ENCODE measurements at regions not wholly inside any gene's neighbourhood (a gene's known extent, or its start where the extent isn't known, plus 50 kb on each side); places are given as distances from the start of the nearest gene placed in this dataset.
A peak's percentile ranks its signal among the peaks of the same experiment; 100 is the strongest.

- H3K4me3 ChIP-seq (replicated peaks; ENCODE audit: low read depth, low read length), result no peak overlapping the region
- TF ChIP-seq, protein P1, sequence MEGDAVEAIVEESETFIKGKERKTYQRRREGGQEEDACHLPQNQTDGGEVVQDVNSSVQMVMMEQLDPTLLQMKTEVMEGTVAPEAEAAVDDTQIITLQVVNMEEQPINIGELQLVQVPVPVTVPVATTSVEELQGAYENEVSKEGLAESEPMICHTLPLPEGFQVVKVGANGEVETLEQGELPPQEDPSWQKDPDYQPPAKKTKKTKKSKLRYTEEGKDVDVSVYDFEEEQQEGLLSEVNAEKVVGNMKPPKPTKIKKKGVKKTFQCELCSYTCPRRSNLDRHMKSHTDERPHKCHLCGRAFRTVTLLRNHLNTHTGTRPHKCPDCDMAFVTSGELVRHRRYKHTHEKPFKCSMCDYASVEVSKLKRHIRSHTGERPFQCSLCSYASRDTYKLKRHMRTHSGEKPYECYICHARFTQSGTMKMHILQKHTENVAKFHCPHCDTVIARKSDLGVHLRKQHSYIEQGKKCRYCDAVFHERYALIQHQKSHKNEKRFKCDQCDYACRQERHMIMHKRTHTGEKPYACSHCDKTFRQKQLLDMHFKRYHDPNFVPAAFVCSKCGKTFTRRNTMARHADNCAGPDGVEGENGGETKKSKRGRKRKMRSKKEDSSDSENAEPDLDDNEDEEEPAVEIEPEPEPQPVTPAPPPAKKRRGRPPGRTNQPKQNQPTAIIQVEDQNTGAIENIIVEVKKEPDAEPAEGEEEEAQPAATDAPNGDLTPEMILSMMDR (IDR thresholded peaks at IDR 0.05; ENCODE audit: low read length, missing control alignments), result no peak
- no peak for DNase-seq (ENCODE audit: low read depth)
Observed at GRCh38 chr10:9823268-9823930, 1194.3 kb upstream of the CELF2 start.

- no peak overlapping the region for H3K4me3 ChIP-seq (replicated peaks; ENCODE audit: low read depth, low read length)
- TF ChIP-seq, protein P1 (IDR thresholded peaks at IDR 0.05; ENCODE audit: low read length, missing control alignments), result no peak
- no peak for DNase-seq (ENCODE audit: low read depth)
Observed at GRCh38 chr10:9824631-9825071, 1193.0 kb upstream of the CELF2 start.

GRCh38 chr10:9825491-9826018, 1192.1 kb upstream of the CELF2 start:
- H3K4me3 ChIP-seq (replicated peaks; ENCODE audit: low read depth, low read length), result no peak overlapping the region
- TF ChIP-seq, protein P1 (IDR thresholded peaks at IDR 0.05; ENCODE audit: low read length, missing control alignments), result no peak
- peak; percentile 43 for DNase-seq (ENCODE audit: low read depth)

DNA sequence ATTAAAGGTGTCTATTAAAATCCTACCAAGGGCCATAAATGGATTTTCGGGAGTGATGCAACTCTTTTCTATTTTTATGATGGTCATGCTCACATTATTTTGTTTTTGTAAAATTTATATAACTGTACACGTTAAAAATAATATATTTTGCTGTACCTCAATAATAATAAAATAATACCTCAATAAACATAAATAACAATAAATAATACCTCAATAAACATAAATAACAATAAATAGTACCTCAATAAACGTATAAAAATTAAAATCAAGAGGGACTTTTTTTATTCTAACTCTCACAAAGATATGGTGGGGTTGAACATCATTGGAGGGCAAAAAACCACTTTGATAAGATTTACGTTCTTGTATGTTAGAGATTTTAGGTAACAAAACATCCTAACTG, 1189.6 kb upstream of the CELF2 start:
- TF ChIP-seq, protein P1 (IDR thresholded peaks at IDR 0.05; ENCODE audit: low read length, missing control alignments), result no peak
- H3K4me3 ChIP-seq (replicated peaks; ENCODE audit: low read depth, low read length), result no peak overlapping the region
- no peak for DNase-seq (ENCODE audit: low read depth)

DNA sequence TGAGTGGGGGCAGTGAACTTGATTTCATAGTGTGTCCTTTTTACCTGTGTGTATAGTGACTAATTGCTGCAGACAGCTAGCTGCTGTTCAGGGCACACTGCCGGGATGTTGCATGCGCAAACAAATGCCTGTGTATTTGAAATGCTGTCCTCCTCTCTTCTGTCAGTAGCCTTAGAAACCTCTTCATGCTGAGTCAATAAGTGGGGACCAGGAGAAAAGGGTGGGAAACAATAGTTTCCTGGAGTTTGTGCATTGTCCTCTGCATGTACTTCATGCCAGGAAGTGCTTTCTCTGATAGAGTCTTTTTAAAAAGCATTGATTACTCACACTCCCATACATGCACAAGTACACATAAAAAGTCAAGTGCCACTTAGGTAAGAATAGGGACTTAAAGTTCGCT, 1183.7 kb upstream of the CELF2 start:
- DNase-seq (ENCODE audit: low read depth), result no peak
- TF ChIP-seq, protein P1 (IDR thresholded peaks at IDR 0.05; ENCODE audit: low read length, missing control alignments), result no peak
- H3K4me3 ChIP-seq (replicated peaks; ENCODE audit: low read depth, low read length), result no peak overlapping the region

- H3K4me3 ChIP-seq (replicated peaks; ENCODE audit: low read depth, low read length), result no peak overlapping the region
- TF ChIP-seq, protein P1 (IDR thresholded peaks at IDR 0.05; ENCODE audit: low read length, missing control alignments), result no peak
- DNase-seq (ENCODE audit: low read depth), result no peak
Observed at GRCh38 chr10:9834434-9834833, 1183.2 kb upstream of the CELF2 start.

DNA sequence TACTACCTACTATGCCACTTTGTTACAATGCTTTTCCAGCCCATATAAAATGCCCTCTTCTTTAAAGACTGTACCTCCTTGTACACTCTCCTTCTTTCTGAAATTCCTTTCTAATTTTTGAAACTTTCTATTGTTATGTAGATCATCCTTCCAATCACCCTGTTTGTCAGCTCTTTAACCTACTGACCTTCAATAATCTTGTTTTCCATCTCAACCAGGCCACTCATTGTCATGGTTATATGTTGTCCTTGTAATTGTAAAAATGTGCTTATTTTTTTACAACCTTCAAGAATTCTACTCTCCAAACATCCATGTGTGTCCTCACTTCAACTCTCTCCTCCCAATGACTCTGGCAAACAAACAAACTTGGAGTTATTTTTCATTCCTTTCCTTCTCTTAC, 1172.6 kb upstream of the CELF2 start:
- no peak overlapping the region for H3K4me3 ChIP-seq (replicated peaks; ENCODE audit: low read depth, low read length)
- DNase-seq (ENCODE audit: low read depth), result no peak
- TF ChIP-seq, protein P1 (IDR thresholded peaks at IDR 0.05; ENCODE audit: low read length, missing control alignments), result no peak
